WTC11 (cell line): ENCODE measurements at regions not wholly inside any gene's neighbourhood (a gene's known extent, or its start where the extent isn't known, plus 50 kb on each side); places are given as distances from the start of the nearest gene placed in this dataset.
"Not testable (repeated sequence)": the region's sequence is repeated elsewhere in the genome, so short reads cannot be mapped to it uniquely, and the experiment has no call there.

Experiments
- ATAC-seq: fragments of 200-7000 bp; cut with Tn5 transposase; 2 replicates; pipeline ENCODE4 v1.10.0; 2021; ENCODE audit warnings: mild to moderate bottlenecking, moderate library complexity
- CTCF ChIA-PET: fragments of 300-600 bp; sonication (Branson Sonifier 250); formaldehyde crosslinking; loops from one replicate; lab custom pipeline; 2021; ENCODE audit warnings: antibody characterized with exemption; lab: Charles Lee
- POLR2A ChIA-PET: fragments of 350-600 bp; sonication (Branson Sonifier 250); formaldehyde crosslinking; loops from one replicate; lab custom pipeline; 2021; ENCODE audit warnings: antibody characterized with exemption; lab: Charles Lee
- DNase-seq: peaks from one replicate; pipeline ENCODE4 v3.0.0; 2021; ENCODE audit warnings: low spot score
- H3K27ac Mint-ChIP-seq: 2 replicates; pipeline ENCODE4 v1.8.0; 2021; ENCODE audit warnings: mixed read lengths
- H3K27me3 Mint-ChIP-seq: 2 replicates; pipeline ENCODE4 v1.8.0; 2021; ENCODE audit warnings: low read depth, mild to moderate bottlenecking, moderate library complexity, mixed read lengths
- H3K36me3 Mint-ChIP-seq: 2 replicates; pipeline ENCODE4 v1.8.0; 2021; ENCODE audit warnings: mixed read lengths
- H3K4me1 Mint-ChIP-seq: 2 replicates; pipeline ENCODE4 v1.8.0; 2022; ENCODE audit warnings: mixed read lengths
- H3K4me3 Mint-ChIP-seq: 2 replicates; pipeline ENCODE4 v1.8.0; 2021; ENCODE audit warnings: mild to moderate bottlenecking, moderate library complexity, mixed read lengths
- H3K9me3 Mint-ChIP-seq: 2 replicates; pipeline ENCODE4 v1.8.0; 2021; ENCODE audit warnings: mixed read lengths
- ATF1 ChIP-seq: sonication (generic); formaldehyde crosslinking; IDR thresholded peaks from 2 replicates; pipeline ENCODE4 v1.8.1; 2023; ENCODE audit warnings: mild to moderate bottlenecking, moderate library complexity, missing genetic modification reagents
- ATF2 ChIP-seq: sonication (generic); formaldehyde crosslinking; IDR thresholded peaks from 2 replicates; pipeline ENCODE4 v1.8.1; 2022; ENCODE audit warnings: low read depth, missing genetic modification reagents, borderline replicate concordance
- ATF6 ChIP-seq: sonication (generic); formaldehyde crosslinking; IDR thresholded peaks from 2 replicates; pipeline ENCODE4 v1.8.1; 2023; ENCODE audit warnings: mild to moderate bottlenecking, missing genetic modification reagents
- CREM ChIP-seq: sonication (generic); formaldehyde crosslinking; IDR thresholded peaks from 2 replicates; pipeline ENCODE4 v1.8.1; 2022; ENCODE audit warnings: mild to moderate bottlenecking, missing genetic modification reagents, moderate library complexity
- FOXP1 ChIP-seq: sonication (generic); formaldehyde crosslinking; IDR thresholded peaks from 2 replicates; pipeline ENCODE4 v1.8.0; 2022; ENCODE audit warnings: missing genetic modification reagents, mild to moderate bottlenecking, moderate library complexity, borderline replicate concordance
- GRHL2 ChIP-seq: fragments of 250-450 bp; sonication (Bioruptor Pico); IDR thresholded peaks from 2 replicates; pipeline ENCODE4 v1.8.0; 2022; ENCODE audit warnings: mild to moderate bottlenecking, moderate library complexity; ENCODE audit not compliant: insufficient replicate concordance, severe bottlenecking
- GTF2I ChIP-seq: fragments of 250-450 bp; sonication (Bioruptor Pico); conservative IDR thresholded peaks from 2 replicates; pipeline ENCODE4 v1.4.0; 2021; ENCODE audit warnings: mild to moderate bottlenecking
- NFE2L1 ChIP-seq: sonication (generic); formaldehyde crosslinking; IDR thresholded peaks from 2 replicates; pipeline ENCODE4 v1.8.1; 2023; ENCODE audit warnings: missing genetic modification reagents
- NR3C1 ChIP-seq: sonication (generic); formaldehyde crosslinking; conservative IDR thresholded peaks from 2 replicates; pipeline ENCODE4 v1.8.1; 2023; ENCODE audit warnings: low read depth, mild to moderate bottlenecking, missing genetic modification reagents
- SMAD4 ChIP-seq: sonication (generic); formaldehyde crosslinking; IDR thresholded peaks from 2 replicates; pipeline ENCODE4 v1.8.0; 2022; ENCODE audit warnings: mild to moderate bottlenecking, missing genetic modification reagents
- SOX15 ChIP-seq: fragments of 250-450 bp; sonication (Bioruptor Pico); IDR thresholded peaks from 2 replicates; pipeline ENCODE4 v1.9.0; 2021; ENCODE audit warnings: mild to moderate bottlenecking
- TCF7 ChIP-seq: sonication (generic); formaldehyde crosslinking; IDR thresholded peaks from 2 replicates; pipeline ENCODE4 v1.8.0; 2022; ENCODE audit warnings: mild to moderate bottlenecking, low read depth, missing genetic modification reagents, moderate library complexity
- ZMAT4 ChIP-seq: fragments of 250-450 bp; sonication (Bioruptor Pico); IDR thresholded peaks from 2 replicates; pipeline ENCODE4 v1.9.0; 2021; ENCODE audit warnings: mild to moderate bottlenecking
- ZNF138 ChIP-seq: sonication (generic); formaldehyde crosslinking; conservative IDR thresholded peaks from 2 replicates; pipeline ENCODE4 v1.8.1; 2022; ENCODE audit warnings: mild to moderate bottlenecking, moderate library complexity, missing genetic modification reagents
- ZNF416 ChIP-seq: fragments of 250-450 bp; sonication (Bioruptor Pico); IDR thresholded peaks from 2 replicates; pipeline ENCODE4 v1.9.0; 2021; ENCODE audit warnings: mild to moderate bottlenecking, inconsistent platforms
- ZNF423 ChIP-seq: fragments of 250-450 bp; sonication (Bioruptor Pico); IDR thresholded peaks from 2 replicates; pipeline ENCODE4 v2.1.2; 2022; ENCODE audit warnings: mild to moderate bottlenecking, moderate library complexity
- ZNF532 ChIP-seq: fragments of 250-450 bp; sonication (Bioruptor Pico); IDR thresholded peaks from 2 replicates; pipeline ENCODE4 v1.9.0; 2021; ENCODE audit warnings: mild to moderate bottlenecking, borderline replicate concordance

GRCh38 chr13:44668688-44669087 lies 92.6 kb upstream of the TSC22D1 start:
- POLR2A ChIA-PET = no interaction called here

GRCh38 chr13:44667943-44668342 lies 91.8 kb upstream of the TSC22D1 start:
- TF ChIP-seq NR3C1 (CRISPR knock-in tag) (no peak), CREM (CRISPR knock-in tag) (no peak), ZNF423 (no peak), FOXP1 (no peak), SMAD4 (CRISPR knock-in tag) (no peak)
- TF ChIP-seq, all 79 proteins: peak for 0
- Mint-ChIP-seq H3K27ac (no peak overlapping the region), H3K4me1 (peaks cover 20% of the 10 kb centered on the region), H3K4me3 (no peak overlapping the region), H3K27me3 (no peaks in the 10 kb centered on the region), H3K9me3 (peaks cover 4% of the 10 kb centered on the region; the same call in 1 of the 2 replicates), H3K36me3 (no peaks in the 10 kb centered on the region)
- POLR2A ChIA-PET = no interaction called here
- CTCF ChIA-PET = no interaction called here
- ATAC-seq (no peak), DNase-seq (no peak)

More at GRCh38 chr13:44668688-44669087, 92.6 kb upstream of the TSC22D1 start:
- no peak overlapping the region for H3K4me3 Mint-ChIP-seq
- no peaks in the 10 kb centered on the region for H3K27me3 Mint-ChIP-seq
- DNase-seq (no peak), ATAC-seq (no peak)
- H3K27ac Mint-ChIP-seq = no peak overlapping the region
- H3K4me1 Mint-ChIP-seq = peaks cover 17% of the 10 kb centered on the region
- CTCF ChIA-PET = no interaction called here
- TF ChIP-seq GTF2I (no peak), ATF6 (CRISPR knock-in tag) (no peak), ZMAT4 (no peak), SOX15 (no peak)
- H3K9me3 Mint-ChIP-seq = peaks cover 4% of the 10 kb centered on the region; the same call in 1 of the 2 replicates
- H3K36me3 Mint-ChIP-seq = no peaks in the 10 kb centered on the region

GRCh38 chr13:44666538-44666937 lies 90.4 kb upstream of the TSC22D1 start:
- DNase-seq, H3K4me3 Mint-ChIP-seq, ATAC-seq, H3K9me3 Mint-ChIP-seq, H3K27me3 Mint-ChIP-seq, H3K27ac Mint-ChIP-seq, CTCF ChIA-PET, H3K36me3 Mint-ChIP-seq: not testable (repeated sequence)
- POLR2A ChIA-PET = interaction anchor here (0.6 kb wide), 1 partner anchor 16 kb away, joined by 3 read pairs; no protein-coding TSS in a partner anchor
- H3K4me1 Mint-ChIP-seq = peaks cover 20% of the 10 kb centered on the region

- no peak for TF ChIP-seq ZNF138 (CRISPR knock-in tag)
- no peak for TF ChIP-seq ZNF532 (CRISPR knock-in tag)
- TF ChIP-seq ATF1 = no peak
- no peak for TF ChIP-seq ATF2
- TF ChIP-seq NFE2L1 (CRISPR knock-in tag) = no peak
- no peak for TF ChIP-seq GTF2I
- TF ChIP-seq GRHL2 (CRISPR knock-in tag) = no peak
- no peak for TF ChIP-seq TCF7 (CRISPR knock-in tag)
- no peak for TF ChIP-seq ZNF416
- ChIA-PET CTCF (no interaction called here), POLR2A (no interaction called here)
- Mint-ChIP-seq H3K36me3 (no peaks in the 10 kb centered on the region), H3K27me3 (no peaks in the 10 kb centered on the region), H3K9me3 (peaks cover 4% of the 10 kb centered on the region; the same call in 1 of the 2 replicates), H3K27ac (no peak overlapping the region), H3K4me3 (no peak overlapping the region), H3K4me1 (peaks cover 20% of the 10 kb centered on the region)
- ATAC-seq = peak; percentile 52
- DNase-seq = no peak
Measured at GRCh38 chr13:44664308-44664707, 88.2 kb upstream of the TSC22D1 start.
